NCI-H446 treated with DMSO at 0.1 percent for 48 hours (cell line): ENCODE measurements at regions not wholly inside any gene's neighbourhood (a gene's known extent, or its start where the extent isn't known, plus 50 kb on each side); places are given as distances from the start of the nearest gene placed in this dataset.
"Not testable (repeated sequence)": the region's sequence is repeated elsewhere in the genome, so short reads cannot be mapped to it uniquely, and the experiment has no call there.

Experiments used
- DNase-seq: peaks from one replicate; lab custom pipeline; 2025; lab: John Stamatoyannopoulos, UW

DNA sequence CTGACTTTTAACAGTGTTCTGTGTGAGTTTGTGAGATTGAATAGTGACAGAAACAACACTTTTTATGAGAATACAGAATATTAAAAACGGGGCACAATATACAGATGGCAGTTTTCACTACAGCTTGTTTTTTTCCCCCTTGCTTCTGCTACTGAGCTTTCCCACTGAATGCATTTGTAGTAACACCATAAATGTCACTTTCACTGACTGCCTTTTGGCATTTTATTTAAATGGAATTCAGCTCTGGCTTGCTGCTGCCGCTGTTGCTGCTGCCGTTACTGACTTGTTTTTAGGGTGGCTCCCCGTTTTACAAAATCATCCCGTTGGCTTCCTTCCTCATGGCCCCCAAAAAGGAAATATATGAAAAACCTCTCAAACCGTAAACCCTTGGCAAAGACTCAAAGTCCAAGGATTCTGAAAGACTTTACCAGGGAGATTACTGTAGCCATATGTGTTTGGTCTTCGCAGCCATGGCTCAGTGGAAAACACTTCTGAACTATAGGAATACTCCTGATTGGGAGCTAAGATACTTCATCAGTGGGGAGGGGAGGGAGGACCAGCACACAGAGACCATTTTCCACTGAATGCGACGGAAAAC lies 151.0 kb downstream of the NUF2 start:
- DNase-seq: no peak

DNA sequence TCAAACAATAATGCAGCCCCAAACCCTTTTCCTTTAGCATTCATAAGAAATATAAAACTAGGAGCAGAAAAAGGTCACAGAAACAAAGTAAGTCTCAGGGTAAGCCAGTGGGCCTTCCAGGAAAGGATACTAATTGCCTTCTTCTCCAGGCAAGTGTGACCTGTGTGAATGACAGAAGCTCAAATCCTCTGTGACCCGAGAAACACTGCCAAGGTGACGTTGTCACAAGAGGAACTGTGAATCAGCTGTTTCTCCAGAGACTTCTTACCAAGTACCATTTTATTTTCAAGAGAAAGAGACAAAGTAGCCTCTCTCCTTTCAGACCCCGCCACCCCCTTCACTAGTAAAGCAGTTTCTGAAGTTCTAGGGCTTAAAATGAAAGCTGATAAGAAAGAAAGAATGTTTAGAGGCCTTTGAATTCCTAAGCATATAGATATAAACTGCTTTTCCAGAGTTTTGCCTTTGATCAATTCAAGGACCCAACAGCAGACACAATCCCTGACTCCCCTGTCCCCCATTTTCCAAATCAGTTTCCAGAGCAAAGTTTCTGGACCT lies 155.6 kb downstream of the NUF2 start:
- no peak for DNase-seq

DNA sequence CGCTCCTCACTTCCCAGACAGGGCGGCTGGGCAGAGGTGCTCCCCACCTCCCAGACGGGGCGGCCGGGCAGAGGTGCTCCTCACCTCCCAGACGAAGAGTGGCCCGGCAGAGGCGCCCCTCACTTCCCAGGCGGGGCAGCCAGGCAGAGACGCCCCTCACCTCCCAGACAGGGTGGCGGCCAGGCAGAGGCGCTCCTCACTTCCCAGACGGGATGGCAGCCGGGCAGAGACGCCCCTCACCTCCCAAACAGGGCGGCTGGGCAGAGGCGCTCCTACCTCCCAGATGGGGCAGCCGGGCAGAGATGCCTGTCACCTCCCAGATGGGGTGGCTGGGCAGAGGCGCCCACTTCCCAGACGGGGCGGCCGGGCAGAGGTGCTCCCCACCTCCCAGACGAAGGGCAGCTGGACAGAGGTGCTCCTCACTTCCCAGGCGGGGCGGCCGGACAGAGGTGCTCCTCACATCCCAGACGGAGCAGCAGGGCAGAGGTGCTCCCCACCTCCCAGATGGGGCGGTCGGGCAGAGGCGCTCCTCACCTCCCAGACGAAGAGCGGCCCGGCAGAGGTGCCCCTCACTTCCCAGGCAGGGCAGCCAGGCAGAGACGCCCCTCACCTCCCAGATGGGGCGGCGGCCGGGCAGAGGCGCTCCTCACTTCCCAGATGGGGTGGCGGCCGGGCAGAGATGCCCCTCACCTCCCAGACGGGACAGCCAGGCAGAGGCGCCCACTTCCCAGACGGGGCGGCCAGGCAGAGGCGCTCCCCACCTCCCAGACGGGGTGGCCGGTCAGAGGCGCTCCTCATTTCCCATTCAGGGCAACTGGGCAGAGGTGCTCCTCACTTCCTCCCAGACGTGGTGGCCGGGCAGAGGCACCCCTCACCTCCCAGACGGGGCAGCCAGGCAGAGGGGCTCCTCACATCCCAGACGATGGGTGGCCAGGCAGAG lies 176.9 kb downstream of the NUF2 start:
- DNase-seq: not testable (repeated sequence)

DNA sequence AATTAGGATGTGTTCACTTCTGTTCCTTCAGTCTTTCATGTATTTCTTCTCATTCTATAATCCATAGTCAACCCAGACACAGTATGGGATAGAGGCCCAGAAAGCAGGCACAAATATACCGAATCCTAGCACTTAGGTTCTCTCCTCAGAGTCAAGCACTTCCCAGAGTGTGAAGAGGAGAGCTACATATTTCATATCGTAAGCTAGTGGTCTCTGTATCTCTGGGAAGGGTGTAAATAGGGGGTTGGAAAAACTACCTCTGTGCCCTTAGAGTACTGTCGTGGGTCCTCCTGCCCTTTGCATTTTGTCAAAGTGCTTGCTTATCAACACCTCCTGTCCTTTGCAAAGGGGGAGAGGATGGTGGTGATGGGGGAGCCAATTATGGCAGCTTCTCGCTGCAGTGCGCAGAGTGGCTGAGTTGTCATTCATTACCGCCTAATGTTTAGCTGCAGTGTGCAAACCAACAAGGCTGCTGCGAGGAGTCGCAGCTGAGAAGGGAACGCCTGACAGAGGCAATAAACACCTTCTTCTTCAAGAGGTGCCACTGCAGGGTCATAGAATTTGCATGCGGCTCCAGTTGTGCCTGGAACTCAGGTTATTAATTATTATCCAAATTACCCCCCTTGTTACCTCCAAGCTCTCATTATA lies 182.7 kb downstream of the NUF2 start:
- DNase-seq: no peak

DNA sequence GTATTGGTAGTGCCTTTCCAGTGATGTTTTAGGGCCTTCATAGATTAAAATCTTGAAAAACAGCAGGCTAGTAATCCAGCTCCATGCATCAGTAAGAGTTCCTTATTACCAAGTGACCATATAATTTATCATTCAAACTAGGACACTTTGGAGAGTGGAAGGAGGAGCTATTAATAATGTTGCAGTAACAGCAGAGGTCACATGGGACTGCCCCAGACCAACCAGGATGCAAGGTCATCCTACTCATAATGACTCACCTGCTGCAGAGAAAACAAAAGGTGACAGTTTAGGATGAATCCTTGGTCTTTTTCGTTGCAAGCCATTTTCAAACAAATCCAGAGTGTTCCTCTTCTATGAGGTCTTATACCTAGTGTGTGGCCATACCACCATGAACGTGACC lies 187.4 kb downstream of the NUF2 start:
- DNase-seq: no peak

DNA sequence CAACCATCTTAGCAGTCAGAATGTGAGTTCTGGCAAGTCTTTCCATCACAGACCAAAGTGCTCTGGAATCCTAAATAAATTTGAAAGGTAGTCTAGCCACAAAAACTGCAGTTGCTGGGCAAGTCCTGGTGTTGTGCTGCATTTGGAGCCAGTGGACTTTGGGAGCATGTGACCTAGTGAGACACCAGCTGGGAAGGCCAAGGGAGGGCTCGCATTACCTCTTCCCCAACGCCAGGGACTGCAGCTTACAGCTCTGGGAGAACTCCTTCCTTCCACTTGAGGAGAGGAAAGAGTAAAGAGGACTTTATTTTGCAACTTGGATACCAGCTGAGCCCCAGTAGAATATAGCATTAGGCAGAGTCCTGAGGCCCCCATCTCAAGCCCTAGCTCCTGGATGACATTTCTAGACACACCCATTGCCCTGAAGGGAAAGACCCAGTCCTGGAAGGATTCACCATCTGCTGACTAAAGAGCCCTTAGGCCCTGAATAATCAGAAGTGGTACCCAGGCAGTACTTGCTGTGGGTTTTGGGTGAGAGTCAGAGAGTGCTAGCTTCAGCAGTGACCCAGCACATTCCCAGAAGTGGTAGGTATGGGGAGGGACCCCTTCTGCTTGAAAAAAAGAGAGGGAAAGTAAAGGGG lies 190.7 kb downstream of the NUF2 start:
- DNase-seq: no peak

DNA sequence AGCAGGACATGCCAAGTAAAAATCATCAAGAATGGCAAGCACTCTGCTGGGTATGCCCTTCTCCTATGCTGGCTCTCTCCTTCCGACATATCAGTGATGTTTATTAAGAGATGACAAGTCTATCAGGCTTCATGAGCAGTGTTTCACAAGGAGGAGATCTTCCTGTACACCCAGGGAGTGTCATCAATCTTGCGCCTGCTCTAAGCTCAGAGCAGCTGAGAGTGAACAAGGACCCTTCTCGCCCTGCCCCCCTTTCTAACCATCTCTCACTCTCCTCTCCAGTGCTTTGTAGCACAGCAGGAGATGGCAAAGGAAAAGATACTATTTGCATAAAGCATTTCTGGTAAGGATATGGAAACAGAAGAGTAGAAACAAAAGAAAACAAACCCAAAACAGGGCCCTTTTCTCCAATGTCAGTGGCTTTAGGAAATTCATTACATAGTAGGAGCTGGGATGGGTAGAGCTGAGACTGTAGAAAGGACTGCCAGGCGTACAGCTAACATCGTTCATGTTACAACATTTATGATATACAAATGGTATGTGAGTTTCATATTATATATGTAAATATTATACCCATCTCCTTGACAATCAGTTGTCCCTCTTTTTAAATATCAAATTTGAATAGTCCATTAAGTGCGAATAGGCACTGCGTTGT lies 201.7 kb downstream of the NUF2 start:
- DNase-seq: no peak

DNA sequence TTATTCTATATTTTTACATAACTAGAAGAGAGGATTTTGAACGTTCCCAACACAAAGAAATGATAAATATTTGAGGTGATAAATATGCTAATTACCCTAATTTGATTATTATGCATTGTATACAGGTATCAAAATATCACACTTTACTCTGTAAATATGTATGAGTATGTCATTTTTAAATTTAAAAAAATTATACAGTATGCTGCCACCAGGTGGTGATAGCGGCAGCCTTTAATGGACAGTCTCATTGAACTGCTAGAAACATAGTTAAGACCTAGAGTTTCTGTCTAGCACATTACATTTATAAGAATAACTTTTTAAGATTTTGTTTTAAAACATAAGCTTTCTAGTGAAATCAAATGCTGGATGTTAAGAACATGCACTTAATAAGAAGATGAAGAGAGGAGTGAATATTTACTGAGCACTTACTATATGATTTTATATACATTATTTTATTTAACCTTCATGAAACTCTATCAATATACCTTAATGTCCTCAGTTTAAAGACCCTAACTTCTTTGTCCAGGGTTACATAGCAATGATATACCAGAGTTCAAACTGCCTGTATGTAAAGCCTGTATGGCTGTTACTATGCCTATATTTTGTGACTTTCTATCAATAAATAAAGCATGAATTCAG lies 207.1 kb downstream of the NUF2 start:
- DNase-seq: peak; percentile 14

DNA sequence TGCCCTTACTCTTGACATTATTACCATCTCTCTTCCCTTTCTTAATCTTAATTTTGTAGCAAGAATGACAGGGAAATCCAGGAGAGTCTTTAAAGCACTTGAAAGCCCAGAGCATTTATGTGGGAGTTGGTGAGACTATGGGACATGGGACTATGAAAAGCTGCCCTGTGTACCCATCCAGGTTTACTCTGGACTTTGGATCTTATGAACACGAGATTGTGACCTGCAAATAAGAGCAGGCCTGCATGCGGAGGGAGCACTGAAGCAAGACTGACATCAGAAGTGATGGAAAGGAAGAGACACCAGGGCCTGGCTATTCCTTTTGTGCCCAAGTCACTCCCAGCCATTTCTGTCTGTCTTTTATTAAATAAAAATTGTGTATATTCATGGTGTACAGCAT lies 209.6 kb downstream of the NUF2 start:
- no peak for DNase-seq

DNA sequence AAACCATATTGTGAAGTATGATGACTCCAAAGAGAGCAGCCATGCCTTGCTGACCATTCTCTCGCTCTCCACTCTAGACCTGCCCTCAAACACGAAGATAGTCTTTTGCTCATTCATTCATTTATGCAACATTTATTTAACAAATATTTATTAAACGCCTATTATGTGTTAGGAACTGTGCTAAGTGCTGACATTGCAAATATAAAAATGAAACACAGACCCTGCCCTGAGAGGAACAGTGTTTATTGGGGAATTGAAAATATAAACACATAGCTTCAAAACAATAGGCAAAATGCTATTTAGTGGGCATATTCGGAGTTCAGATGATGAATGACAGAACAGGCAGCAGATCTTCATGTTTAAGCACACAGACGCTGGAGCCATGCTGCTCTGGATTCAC lies 213.6 kb downstream of the NUF2 start:
- DNase-seq: no peak

DNA sequence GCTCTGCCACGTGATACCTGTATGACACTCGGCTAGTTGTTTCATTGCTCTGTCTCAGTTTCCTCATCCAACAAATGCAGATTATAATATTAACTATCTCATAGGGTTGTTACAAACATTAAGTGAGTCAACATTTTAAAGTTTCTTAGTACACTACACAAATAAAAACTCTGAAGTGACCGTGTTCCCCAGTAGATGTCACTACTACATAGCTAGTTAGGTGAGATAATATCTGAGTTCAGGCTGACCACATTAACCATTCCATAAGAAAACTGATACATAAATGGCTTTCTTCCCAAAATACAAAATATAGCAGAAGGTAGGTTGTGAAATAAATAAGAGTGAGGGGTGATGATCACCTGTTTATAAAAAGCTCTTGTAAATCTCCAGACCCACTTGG lies 214.1 kb downstream of the NUF2 start:
- peak; percentile 39 for DNase-seq

DNA sequence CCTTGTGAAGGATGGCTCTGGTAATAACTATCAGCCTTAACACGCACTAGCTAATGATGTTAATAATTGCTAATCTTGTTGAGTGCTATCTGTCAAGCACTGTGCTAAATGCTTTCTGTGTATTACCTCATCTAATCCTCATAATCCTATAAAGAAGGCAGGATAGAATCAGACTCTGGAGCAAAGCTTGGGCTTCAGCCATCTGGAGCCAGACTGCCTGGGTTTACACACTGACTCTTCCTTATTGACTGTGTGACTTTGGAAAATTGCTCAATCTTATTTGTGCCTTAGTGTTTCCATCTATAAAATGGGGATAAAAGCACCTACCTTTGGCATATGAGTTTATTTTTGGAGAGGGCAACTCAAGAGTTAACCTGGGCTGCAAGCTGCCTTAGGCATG lies 216.1 kb downstream of the NUF2 start:
- DNase-seq: no peak

DNA sequence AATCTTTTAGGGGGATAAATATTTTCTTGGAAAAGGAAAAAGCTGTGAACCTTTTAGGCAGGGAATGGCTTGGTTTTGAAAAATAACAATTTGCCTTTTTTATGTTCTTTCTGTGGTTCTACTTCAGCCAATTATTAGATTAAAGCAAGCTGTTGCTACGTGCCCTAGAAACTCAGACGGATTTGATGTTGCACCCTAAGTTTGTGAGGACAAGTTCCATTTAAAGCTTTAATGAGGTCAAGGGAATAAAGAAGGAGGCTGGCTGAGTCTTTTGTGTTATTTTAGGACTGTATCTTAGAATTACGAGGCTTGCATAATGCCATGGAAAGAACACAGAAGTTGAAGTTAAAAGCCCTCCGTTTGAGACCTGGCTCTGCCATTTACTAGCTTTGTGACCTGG lies 216.9 kb downstream of the NUF2 start:
- no peak for DNase-seq

DNA sequence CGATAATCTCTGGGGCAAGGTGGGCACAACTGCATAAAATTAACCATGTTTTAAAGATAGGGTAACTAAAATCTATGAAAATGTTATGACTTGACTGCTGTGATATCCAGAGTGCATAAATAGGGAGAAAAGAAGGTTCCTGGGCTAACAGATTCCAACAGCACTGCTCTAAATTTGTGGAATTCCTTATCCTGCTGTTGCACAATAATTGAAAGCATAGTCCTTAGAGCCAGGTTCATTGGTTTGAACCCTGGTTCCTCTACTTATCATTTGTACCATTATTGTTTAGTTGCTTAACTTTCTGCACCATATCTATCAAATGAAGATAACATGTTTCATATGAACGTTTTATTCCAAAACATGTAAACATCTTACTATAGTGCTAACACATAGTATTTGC lies 219.0 kb downstream of the NUF2 start:
- DNase-seq: no peak

DNA sequence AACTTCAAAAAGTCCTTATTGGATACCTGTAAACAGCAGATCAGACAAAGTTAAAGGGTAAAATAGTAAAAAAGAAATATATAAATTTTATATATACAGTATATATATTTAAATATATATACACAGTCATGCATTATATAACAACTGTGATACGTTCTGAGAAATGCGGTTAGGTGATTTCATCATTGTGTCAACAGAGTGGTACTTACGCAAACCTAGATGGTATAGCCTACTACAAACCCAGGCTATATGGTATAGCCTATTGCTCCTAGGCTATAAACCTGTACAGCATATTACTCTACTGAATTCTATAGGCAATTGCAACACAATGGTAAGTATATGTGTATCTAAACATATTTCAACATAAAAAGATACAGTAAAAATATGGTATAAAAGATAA lies 222.7 kb downstream of the NUF2 start:
- no peak for DNase-seq

DNA sequence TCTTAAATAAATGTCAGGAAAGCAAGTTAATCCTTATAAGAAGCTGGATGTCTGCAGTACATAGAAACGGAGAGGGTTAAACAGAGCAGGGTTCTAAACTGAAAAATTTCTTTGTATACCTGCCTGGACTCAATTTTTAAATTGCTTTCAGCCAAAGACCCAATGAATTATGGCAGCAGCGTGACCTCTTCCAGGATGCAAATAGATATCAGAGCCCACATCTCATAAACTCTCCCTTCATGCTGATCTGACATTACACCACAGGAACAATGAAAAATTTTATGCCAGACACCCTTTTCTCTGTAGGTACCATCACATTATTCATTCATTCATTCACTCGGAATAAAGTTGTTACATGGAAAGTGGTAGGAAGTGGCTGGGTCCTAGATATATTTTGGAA lies 236.4 kb downstream of the NUF2 start:
- no peak for DNase-seq

DNA sequence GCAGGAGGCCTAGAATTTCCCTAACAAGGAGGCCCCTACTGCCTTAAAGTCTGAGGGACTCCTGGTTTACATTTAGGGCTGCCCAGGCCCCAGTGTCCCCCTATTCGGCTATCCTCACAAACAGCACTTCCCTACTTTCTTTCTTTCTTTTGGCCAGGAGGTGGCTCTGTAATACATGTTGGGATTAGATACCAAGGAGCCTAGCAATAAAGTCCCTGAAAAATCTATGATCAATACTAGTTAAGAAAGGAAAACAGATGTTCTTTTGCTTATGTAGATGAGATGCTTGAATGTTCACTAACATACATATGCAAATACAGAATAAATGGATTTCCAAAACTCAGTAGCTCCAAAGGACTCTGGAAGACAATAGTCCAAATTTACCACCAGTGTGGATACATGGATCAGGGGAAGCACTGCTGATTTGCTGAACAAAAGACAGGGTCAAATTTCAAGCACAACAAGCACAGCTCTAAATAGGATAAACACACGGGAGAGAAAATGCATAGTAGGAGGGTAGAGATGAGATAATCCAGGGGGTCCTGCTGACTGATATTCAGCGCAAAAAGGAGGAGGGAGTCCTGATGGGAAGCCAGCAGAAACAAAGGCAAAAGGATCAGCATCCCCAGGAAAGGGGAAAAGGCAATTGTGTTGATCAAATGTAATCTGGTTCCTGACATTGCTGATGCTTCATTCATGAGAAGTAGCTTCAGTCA lies 240.0 kb downstream of the NUF2 start:
- DNase-seq: peak; percentile 10

DNA sequence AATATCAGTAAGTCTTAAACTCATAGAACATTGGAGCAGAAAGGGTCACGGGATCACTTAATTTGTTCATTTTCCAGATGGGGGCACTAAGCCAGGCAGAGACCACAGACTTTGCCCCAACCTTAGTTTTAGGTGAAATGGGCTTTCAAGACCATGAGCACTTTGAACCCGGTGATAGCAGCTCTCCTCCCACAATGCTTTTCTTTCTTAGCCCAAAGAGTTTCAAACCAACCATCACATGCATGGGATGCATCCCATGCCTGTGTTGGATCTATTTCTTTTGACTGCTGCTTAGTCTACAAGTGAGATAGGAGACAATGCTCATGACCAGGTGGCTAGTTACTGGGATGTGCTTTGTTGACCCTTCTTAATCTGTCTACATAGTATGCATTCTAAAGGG lies 240.6 kb downstream of the NUF2 start:
- no peak for DNase-seq

DNA sequence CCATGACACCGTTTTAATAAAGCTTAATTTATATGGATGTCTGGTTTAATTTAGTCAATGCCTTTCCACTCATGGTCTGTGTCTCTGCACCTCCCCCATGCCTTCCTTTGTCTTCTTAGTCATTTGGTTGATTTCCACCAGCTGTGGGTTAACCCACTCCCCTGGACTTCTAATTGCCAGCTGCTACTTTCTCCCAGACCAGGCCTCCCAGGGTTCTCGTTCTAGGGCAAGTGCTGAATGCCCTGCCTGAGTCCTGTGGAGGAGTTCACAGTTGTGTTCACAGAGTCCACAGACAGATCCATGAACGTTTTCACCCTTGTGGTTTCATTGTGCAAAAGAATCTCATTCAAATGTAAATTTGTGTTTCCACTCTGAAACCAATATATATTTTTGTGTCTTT lies 243.4 kb downstream of the NUF2 start:
- no peak for DNase-seq

DNA sequence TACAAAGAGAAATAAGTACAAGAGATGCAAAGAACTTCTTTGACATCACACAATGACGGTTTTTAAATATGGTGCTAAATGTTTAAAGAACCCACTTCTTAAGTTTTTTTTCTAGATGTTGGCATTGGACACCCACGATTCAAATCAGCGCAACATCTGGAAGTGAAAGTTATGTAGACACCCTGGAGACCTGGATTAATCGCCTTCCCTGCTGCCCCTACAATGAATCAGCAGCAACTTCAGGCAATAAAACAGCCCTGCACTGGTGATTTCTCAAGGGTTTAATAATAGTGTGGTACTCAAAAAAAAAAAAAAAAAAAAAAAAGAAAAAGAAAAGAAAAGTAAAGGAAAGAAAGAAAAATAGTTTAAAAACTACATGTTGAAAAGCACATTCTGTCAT lies 248.3 kb downstream of the NUF2 start:
- DNase-seq: no peak

DNA sequence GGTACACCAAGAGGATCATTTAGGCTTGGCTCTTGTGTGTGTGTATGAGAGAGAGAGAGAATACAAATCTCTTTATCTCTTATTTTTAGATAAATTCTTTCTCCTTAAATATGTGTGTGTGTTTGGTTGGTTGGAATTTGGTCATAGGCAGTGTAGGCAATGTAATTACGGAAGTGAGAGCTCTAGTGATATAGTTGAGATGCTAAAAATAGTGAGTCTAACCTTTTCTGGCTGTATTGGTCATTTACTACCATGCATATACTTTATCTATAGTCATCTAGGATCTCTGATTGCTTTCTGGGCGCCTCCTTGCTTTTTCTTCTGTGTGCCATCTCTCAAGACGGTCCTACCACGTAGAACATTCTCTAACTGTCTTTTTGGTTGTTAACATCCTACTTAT lies 250.2 kb downstream of the NUF2 start:
- DNase-seq: no peak
